GM13976 (cell line): ENCODE measurements at regions not wholly inside any gene's neighbourhood (a gene's known extent, or its start where the extent isn't known, plus 50 kb on each side); places are given as distances from the start of the nearest gene placed in this dataset.

Experiments
- DNase-seq: peaks from one replicate; pipeline ENCODE4 v3.0.0; 2012; ENCODE audit warnings: low spot score
- CTCF ChIP-seq: IDR thresholded peaks from 2 replicates; pipeline ENCODE4 v1.5.1; 2012; ENCODE audit warnings: borderline replicate concordance, mild to moderate bottlenecking; ENCODE audit not compliant: insufficient read depth; ENCODE audit errors: extremely low read depth, missing control alignments, control extremely low read depth
- in situ Hi-C: fragments of 300-500 bp; cut with MboI; formaldehyde crosslinking; loops from one replicate; pipeline ENCODE4 v1.12.0; 2022; ENCODE audit warnings: low sequenced_read_pairs, mixed read lengths, inconsistent platforms; ENCODE audit not compliant: unreplicated experiment

GRCh38 chr5:155268770-155269425 is 255.3 kb downstream of the KIF4B start:
- TF ChIP-seq CTCF: no peak
- in situ Hi-C loops: no loop called here
- DNase-seq: no peak

- no peak for TF ChIP-seq CTCF
- in situ Hi-C loops: no loop called here
- no peak for DNase-seq
Observed at GRCh38 chr5:155270725-155271124, 257.2 kb downstream of the KIF4B start.

- DNase-seq: no peak
- no peak for TF ChIP-seq CTCF
- in situ Hi-C loops: no loop called here
Observed at GRCh38 chr5:155274484-155274883, 260.9 kb downstream of the KIF4B start.

GRCh38 chr5:155275222-155275621 is 261.7 kb downstream of the KIF4B start:
- in situ Hi-C loops: no loop called here
- no peak for TF ChIP-seq CTCF
- DNase-seq: no peak

- DNase-seq: no peak
- TF ChIP-seq CTCF: no peak
- in situ Hi-C loops: no loop called here
Observed at GRCh38 chr5:155276231-155276630, 262.7 kb downstream of the KIF4B start.

GRCh38 chr5:155278532-155278931 is 265.0 kb downstream of the KIF4B start:
- DNase-seq: no peak
- in situ Hi-C loops: no loop called here
- TF ChIP-seq CTCF: no peak
